Body of pancreas (tissue), 4 donors: ENCODE measurements at regions not wholly inside any gene's neighbourhood (a gene's known extent, or its start where the extent isn't known, plus 50 kb on each side); places are given as distances from the start of the nearest gene placed in this dataset.

Source experiments
- ATAC-seq: fragments of 150-250 bp; one replicate; pipeline ENCODE4 v1.9.1; 2016
- DNase-seq, 4 donors: peaks; one replicate each; pipeline ENCODE4 v3.0.0-alpha.2; 2019
- H3K27ac ChIP-seq, 4 donors: fragments of 200-600 bp; sonication (generic); 1 replicate in 3 of 4; 2 replicates in 1 of 4; pipeline versions ENCODE4 v1.5.1 to v1.6.1; 2016 to 2019; ENCODE audit warnings: mild to moderate bottlenecking in 1 of 4, mixed read lengths in 1 of 4, moderate library complexity in 1 of 4
- H3K27me3 ChIP-seq, 2 donors: fragments of 200-600 bp; sonication (generic); one replicate each; pipeline ENCODE4 v1.6.0; 2016; ENCODE audit warnings: mild to moderate bottlenecking in 1 of 2
- H3K36me3 ChIP-seq, 2 donors: fragments of 200-600 bp; sonication (generic); replicated peaks in 1 of 2; 2 replicates each; pipeline ENCODE4 v1.5.1; 2016; ENCODE audit warnings: low read depth in 2 of 2; ENCODE audit not compliant: insufficient read depth in 1 of 2
- H3K4me1 ChIP-seq: fragments of 200-600 bp; sonication (generic); one replicate; pipeline ENCODE4 v1.6.0; 2016
- H3K4me3 ChIP-seq, 2 donors: fragments of 200-600 bp; sonication (generic); 1 replicate in 1 of 2; 2 replicates in 1 of 2; pipeline ENCODE4 v1.5.1; 2016 to 2019
- H3K9me3 ChIP-seq, 3 donors: fragments of 200-600 bp; sonication (generic); 1 replicate in 2 of 3; 2 replicates in 1 of 3; pipeline ENCODE4 v1.5.1; 2016
- CTCF ChIP-seq, 7 experiments: fragments of 450-650 bp in 4 of 7; fragments of 200-600 bp in 3 of 7; sonication (generic) in 3 of 7; IDR thresholded peaks; one replicate each; pipeline ENCODE4 v1.5.1; 2016 to 2019; ENCODE audit warnings: antibody characterized with exemption in 7 of 7
- POLR2A ChIP-seq, 3 donors: fragments of 450-650 bp; IDR thresholded peaks; one replicate each; pipeline ENCODE4 v1.6.1; 2016; ENCODE audit warnings: antibody characterized with exemption in 3 of 3, mild to moderate bottlenecking in 2 of 3
- WGBS, 2 donors: methylation state at CpG; one replicate each; pipeline ENCODE4 v1.1.5; 2017; 5-methylcytosine and 5-hydroxymethylcytosine counted together
- intact Hi-C: fragments of 100-400 bp; cut with DNase I; formaldehyde crosslinking; loops from one replicate; pipeline ENCODE4 v1.15.1; 2023

GRCh38 chr3:102183623-102184022, 251.2 kb upstream of the ZPLD1 start:
- H3K27ac ChIP-seq: peak overlapping the region in 3 of 4 donors; percentile 6 to 86 (median 41)
- intact Hi-C loops: no loop called here

GRCh38 chr3:102189541-102189940, 245.3 kb upstream of the ZPLD1 start:
- no peak for TF ChIP-seq CTCF (IDR thresholded peaks at IDR 0.05)
- no peak for TF ChIP-seq POLR2A (IDR thresholded peaks at IDR 0.05)
- no peaks in the 10 kb centered on the region for H3K27me3 ChIP-seq
- ATAC-seq (no peak), DNase-seq (no peak)
- 68 to 88% methylated on average over 2 of the region's 2 CpGs for WGBS, 2 donors
- H3K4me1 ChIP-seq: peaks cover 18% of the 10 kb centered on the region
- H3K9me3 ChIP-seq: no peaks in the 10 kb centered on the region
- intact Hi-C loops: no loop called here
- H3K27ac ChIP-seq: no peak overlapping the region
- H3K4me3 ChIP-seq: no peak overlapping the region
- H3K36me3 ChIP-seq: no peaks in the 10 kb centered on the region

More at GRCh38 chr3:102183623-102184022, 251.2 kb upstream of the ZPLD1 start:
- no peak overlapping the region for H3K4me3 ChIP-seq
- H3K36me3 ChIP-seq: no peaks in the 10 kb centered on the region
- TF ChIP-seq POLR2A (IDR thresholded peaks at IDR 0.05) (no peak), CTCF (IDR thresholded peaks at IDR 0.05) (no peak)
- H3K9me3 ChIP-seq: no peaks in the 10 kb centered on the region
- no peak for ATAC-seq
- peaks cover 58% of the 10 kb centered on the region for H3K4me1 ChIP-seq
- WGBS, 2 donors: 81 to 95% methylated on average over 1 of the region's 1 CpG
- DNase-seq: no peak
- H3K27me3 ChIP-seq: no peaks in the 10 kb centered on the region

GRCh38 chr3:102189956-102190723, 244.7 kb upstream of the ZPLD1 start:
- no peaks in the 10 kb centered on the region for H3K36me3 ChIP-seq
- TF ChIP-seq CTCF (IDR thresholded peaks at IDR 0.05): no peak
- TF ChIP-seq POLR2A (IDR thresholded peaks at IDR 0.05): no peak
- H3K27ac ChIP-seq: no peak overlapping the region
- intact Hi-C loops: no loop called here
- H3K4me3 ChIP-seq: no peak overlapping the region
- H3K27me3 ChIP-seq: no peaks in the 10 kb centered on the region
- H3K9me3 ChIP-seq: no peaks in the 10 kb centered on the region
- no peak for DNase-seq
- peaks cover 21% of the 10 kb centered on the region for H3K4me1 ChIP-seq
- WGBS, 2 donors: 64 to 71% methylated on average over 7 of the region's 7 CpGs
- ATAC-seq: no peak

- TF ChIP-seq CTCF (IDR thresholded peaks at IDR 0.05): no peak
- no peak for TF ChIP-seq POLR2A (IDR thresholded peaks at IDR 0.05)
- intact Hi-C loops: no loop called here
- WGBS, 2 donors: 93% methylated on average over 2 of the region's 2 CpGs
- no peak overlapping the region for H3K4me3 ChIP-seq
- H3K27me3 ChIP-seq: no peaks in the 10 kb centered on the region
- no peak for ATAC-seq
- H3K36me3 ChIP-seq: no peaks in the 10 kb centered on the region
- peaks cover 34% of the 10 kb centered on the region for H3K4me1 ChIP-seq
- no peaks in the 10 kb centered on the region for H3K9me3 ChIP-seq
- no peak for DNase-seq
- H3K27ac ChIP-seq: no peak overlapping the region
Observed at GRCh38 chr3:102192575-102192974, 242.2 kb upstream of the ZPLD1 start.

GRCh38 chr3:102193255-102193654, 241.6 kb upstream of the ZPLD1 start:
- TF ChIP-seq CTCF (IDR thresholded peaks at IDR 0.05) (no peak), POLR2A (IDR thresholded peaks at IDR 0.05) (no peak)
- intact Hi-C loops: no loop called here
- WGBS, 2 donors: 91 to 95% methylated on average over 1 of the region's 1 CpG
- ATAC-seq (no peak), DNase-seq (no peak)
- peaks cover 34% of the 10 kb centered on the region for H3K4me1 ChIP-seq
- H3K9me3 ChIP-seq: no peaks in the 10 kb centered on the region
- H3K36me3 ChIP-seq: no peaks in the 10 kb centered on the region
- H3K27ac ChIP-seq: no peak overlapping the region
- H3K27me3 ChIP-seq: no peaks in the 10 kb centered on the region
- H3K4me3 ChIP-seq: no peak overlapping the region
